GM19025 (cell line): ENCODE measurements at regions not wholly inside any gene's neighbourhood (a gene's known extent, or its start where the extent isn't known, plus 50 kb on each side); places are given as distances from the start of the nearest gene placed in this dataset.
A peak's percentile ranks its signal among the peaks of the same experiment; 100 is the strongest.

Source experiments
- ATAC-seq: cut with Tn5 transposase; IDR thresholded peaks from one replicate; pipeline ENCODE4 v1.9.1; 2021; ENCODE audit warnings: mild to moderate bottlenecking, low read depth, moderate library complexity; ENCODE audit not compliant: unreplicated experiment

DNA sequence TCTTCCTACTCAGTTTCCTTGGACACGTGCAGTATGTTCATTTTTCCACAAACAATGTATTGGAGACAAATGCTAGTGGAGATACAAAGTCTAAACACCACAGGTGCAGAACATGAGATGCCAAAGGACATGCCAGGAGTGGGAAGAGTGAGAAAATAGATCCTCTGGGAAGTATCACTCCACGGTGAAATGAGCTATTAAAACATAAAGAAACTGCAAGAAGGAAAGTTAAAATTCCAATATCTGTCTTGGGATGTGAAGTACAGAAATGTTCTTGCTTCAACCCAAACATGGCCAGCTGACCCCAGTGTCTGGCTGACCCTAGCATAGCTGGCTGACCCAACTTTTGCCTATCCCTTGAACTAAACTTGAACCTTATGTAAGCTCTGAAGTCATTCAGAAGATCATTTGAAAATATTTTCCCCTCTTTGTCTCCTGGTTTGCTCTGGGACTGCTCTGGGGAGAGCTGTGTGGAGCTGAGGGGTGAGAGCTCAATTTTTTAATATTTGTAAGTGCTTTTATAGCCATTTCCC is 59.5 kb downstream of the FZD1 start:
- ATAC-seq: no peak

DNA sequence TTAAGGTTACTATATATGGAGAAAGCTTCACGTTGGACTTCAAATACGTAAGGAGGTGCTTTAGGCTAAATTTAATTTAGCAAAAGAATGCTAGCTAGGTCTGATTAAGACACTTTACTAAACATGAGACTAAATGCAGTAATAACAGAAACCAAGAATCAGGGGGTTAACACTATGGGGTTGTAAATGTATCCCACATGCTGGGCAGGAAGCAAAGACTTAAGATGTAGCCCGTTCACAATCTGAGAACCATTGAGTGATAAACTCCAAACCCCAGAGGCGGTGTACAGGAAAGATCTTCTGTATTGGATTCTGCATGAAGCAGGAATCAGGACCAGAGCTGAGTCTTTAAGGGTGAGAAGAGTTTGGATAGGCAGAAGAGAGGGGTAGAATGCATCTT is 60.4 kb downstream of the FZD1 start:
- ATAC-seq: no peak

DNA sequence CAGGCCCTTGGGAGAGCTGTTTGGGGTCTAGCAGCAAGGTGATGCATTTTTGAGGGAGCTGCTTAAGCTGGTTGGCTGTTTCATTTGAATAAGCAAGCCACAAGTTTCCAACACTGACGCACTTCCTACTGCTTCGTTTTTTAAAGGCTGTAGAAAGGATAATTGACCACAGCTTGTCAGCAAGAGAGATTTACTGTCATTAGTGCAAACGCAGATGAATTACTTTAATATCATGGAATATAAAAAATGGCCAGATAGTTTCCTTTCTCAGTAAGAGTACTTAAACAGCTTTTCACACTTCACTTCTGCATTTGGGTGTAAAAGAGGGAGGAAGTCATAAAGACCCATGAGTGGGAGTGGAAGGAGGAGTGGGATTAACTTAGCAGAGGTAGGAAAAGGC is 61.5 kb downstream of the FZD1 start:
- ATAC-seq: no peak

DNA sequence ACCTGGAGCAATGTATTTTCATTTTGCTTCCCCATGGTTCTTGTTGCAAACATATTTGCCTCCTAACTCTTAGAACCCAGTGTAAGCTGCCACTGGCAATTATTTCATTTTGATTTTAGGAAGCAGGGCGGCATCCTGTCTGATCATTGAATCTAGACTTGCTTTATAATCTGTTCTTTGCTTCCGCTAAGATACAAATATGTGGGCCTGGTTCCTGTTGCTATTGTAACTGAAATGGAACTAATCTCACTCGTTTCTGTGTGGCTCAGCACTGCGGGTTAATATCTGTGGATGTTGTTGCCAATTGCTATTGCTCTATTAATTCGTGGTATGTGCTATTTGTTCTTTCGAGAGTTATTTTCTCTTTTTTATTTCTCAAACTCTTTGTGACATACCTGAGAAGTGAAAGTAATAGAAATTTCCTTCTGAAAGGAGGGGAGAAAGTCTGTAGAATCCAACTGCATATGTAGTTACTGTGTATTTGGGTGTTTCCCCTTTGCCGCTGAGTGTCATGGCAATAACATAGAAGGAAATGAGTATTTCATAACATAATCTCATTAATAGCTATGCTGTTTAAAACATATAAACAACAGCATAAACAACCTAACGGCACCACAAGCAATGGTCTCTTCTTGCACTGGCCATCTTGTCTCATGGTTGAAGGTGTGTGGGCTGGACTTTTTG is 62.4 kb downstream of the FZD1 start:
- ATAC-seq: no peak

DNA sequence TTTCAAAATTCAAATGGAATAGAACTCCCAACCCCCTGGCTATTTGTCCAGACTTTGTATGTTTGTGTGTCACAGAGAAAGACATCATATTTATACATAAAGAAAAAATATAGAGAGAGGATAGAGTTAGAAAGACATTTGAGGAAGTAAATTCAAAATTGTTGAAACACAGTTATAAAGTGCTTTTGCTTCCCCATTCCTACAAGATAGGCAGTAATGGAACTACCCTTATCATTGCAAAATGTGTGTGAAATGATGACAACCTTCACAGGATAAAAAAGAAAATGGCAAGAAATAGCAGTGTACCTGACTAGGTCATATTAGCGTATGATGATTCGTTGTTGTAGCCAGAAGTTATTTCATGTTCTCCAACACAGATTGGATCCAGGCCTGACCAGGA is 63.1 kb downstream of the FZD1 start:
- ATAC-seq: no peak

DNA sequence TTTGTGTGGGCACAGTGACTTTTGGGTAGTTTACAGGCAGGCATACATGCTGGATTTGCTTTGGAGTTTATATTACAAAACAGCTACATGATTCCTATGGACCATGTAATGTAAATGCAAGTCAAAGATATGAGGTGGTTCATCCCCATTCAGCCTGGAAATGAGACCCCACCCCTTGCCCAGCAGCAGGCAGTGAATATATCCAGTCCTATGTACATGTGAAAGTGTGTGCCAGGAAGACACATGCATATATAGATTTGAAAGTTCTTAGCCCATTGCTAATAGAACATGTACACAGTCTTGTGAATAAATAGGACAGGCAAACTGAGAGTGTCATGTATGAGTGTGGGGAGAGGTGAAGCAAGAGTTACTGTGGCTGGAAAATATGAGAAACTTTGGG is 65.3 kb downstream of the FZD1 start:
- no peak for ATAC-seq

DNA sequence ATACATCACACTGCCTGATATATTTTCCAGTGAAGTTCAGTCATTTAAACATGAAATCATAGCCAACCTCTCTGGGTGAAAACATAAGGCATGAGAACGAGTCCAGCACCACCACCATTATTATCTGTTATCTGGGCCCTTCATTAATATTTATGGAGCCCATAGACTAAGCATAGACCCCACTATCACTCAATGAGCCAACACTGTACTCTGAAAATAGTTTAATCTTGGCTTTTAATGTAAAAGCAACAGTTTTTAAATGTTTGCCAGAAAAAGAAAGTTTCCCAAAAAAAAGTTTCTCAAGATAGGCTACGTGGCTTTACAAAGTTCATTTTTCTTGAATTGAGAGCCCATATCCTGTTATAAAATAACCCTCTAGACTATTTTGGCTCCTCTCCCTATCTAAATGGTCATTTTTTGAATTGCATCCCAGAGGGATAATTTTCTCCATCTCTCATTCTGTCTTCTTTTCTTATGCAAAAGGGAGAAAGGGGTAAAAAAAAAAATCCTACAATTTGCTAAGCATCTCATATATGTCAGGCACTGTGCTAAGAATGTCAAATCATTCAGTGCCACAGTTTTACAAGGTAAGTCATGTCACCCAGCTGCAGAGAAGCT is 66.1 kb downstream of the FZD1 start:
- ATAC-seq: no peak

DNA sequence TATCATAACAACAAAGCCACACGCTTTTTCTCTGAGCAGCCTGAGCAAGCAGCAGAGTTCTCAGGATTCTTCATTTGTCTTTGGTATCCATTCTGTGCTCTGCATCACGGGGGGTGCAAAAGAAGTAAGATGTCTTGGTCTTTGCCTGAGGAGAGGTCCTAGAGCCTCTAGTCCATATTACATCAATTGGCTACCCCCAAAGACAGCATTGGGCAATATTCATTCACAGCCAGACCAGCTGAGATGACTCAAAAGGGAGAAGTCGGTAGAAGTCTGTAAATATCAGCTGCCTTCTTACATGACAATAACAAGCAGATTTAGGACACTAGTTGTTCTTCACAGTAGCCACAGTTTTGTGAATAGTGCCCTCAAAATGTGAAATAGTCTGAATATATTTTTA is 66.6 kb downstream of the FZD1 start:
- no peak for ATAC-seq

DNA sequence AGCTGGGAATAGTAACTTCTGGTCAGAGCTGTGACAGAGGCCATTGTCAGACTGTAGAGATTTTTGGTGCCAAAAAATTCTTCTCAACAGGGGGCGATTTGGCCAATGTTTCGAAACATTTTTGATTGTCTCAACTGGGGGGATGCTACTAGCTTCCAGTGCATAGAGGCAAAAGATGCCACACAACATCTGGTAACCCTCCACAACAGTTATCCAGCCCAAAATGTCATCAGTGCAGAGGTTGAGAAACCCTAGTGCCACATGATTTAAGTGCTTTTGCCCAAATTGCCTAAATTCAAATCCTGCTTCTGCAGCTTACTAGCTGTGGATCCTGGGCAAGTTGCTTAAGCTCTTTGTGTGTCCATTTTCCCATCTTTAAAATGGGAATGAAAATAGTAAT is 71.9 kb downstream of the FZD1 start:
- ATAC-seq: no peak

DNA sequence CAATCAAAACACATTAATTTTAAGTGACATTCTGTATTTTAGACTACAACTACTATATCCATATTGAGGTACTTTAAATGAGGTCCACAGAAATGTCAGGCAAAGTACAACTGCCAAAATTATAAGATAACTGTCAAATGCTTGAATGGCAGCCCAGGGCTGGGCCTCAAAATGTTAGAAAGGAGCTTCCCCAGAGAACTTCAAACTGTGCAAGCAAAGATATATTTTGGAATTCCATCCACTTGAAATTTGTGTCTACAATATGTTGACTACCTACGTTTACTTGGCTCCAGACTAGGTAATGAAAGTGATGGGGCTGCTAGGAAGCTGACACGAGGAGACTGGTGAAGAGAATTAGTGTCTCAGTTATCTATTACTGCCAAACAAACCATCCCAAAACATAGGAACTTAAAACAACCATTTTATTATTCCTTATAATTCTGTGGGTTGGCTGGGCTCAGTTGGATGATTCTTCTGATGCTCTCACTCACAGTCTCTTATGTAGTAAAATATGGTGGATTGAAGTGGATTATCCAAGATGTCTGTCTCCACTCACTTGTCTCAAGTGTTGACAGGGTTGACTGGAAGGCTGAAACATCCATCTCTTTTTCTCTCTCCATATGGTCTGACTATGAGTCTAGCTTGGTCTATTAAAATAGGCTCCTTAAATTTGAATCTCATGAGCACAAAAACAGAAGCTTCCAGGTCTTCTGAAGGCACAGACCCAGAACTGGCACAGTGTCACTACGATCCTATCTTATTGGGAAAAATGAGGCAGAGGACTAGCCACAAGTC is 74.2 kb downstream of the FZD1 start:
- ATAC-seq: no peak

DNA sequence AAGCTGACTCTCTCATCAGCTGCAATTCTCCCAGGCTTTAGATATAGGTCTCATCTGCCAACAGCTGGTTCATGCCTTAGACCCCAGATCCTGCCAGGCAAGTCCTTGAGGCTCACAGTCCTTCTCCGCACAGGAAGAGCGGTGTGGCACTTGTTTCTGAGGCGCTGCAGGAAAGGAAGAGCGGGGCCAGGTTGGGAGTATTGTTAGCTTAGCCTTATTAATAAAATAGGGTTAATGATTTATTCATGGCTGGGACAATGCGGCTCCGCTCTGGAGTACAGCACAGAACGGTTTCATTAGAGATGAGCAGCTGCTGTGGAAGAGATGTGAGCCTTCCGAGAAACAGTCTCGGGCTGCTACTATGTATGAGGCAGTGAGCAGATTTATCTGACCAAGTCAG is 78.1 kb downstream of the FZD1 start:
- ATAC-seq: no peak

DNA sequence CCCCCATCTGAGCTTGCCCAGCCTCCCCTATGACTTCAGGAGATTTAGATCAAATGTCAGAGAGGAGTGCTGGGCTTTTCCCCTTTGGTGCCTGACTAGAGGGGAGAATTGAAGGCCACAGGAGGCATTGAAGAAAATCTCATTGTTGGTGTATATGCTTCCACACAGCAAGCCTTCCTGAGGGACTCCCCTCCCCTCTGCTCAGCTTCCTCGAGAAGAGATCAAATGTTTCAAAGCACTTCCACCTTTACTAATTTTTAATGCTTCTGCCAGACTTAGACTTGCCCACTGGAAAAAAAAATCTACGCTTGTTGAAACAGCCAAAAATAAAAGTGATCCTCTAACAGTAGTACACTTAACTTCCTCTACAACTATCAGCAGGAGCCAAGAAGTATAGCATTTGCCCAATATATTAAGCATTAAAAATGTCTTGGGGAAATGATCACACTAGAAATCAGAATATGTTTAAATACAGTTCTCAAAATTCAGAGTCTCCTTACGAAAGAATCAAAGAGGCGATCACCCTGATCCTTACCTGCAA is 79.3 kb downstream of the FZD1 start:
- no peak for ATAC-seq

DNA sequence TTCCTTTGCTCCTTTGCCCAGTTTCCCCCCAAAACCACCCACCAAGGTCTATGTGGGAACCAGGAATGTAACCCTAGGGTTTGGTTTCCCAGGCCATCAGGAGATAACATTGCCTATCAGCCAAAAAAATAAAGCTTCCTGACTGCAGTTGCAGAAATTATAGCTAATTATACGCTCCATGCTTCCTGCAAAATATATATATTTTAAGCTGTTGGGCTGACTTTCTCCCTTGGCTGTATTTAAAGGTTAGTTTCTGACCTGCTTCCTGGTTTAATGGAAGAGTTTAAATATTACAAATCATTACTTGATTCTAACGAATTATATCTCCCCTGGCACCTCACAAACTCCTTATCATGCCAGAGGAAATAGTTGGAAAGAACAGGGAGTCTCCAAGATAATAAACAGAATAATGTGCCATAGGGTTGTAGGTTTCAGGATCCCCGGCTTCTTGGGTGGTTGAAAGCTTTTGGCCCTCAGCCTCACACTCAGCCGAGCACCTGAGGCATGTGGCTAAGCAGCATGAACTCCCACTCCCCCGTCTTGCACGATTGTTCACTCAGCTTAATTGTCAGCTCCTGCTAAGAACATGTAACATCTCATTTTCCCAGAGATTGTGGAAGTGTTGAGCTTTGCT is 79.9 kb downstream of the FZD1 start:
- no peak for ATAC-seq

DNA sequence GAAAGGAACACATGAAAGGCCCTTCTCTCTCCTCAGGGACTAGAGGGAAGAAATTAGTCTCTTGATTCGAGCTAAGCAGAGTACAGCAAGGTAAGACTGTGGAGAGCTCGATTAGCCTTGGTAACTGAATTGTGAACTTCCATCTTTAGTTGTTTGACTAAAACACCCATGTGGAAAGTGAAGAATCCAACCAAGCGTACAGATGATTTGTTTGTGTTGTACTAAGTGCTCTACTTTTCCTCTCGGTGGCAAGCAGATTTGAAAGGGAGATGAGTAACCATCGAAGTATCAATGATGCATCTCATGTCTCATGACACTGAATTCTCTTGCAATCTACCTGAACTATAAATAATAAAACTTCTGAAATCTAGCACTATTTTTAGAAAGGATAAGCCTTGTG is 80.7 kb downstream of the FZD1 start:
- ATAC-seq: peak; percentile 54

DNA sequence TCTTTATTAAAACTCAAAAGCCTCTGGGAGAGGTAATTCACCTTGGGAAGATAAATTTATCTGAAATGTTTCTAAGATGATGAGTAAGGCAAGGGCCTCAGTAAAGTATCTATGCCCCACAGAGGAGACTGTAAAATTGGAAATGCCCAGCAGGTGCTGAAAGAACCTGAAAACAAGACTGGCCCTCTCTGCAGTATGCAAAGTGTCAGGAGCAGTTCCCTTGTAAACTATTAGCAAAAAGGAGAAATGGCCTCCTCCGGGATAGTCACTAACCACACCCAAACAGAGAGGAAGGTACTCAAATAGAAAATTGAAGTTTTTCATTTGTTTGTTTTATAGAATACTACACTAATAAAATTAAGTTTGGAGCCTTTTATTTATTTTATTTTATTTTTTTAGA is 81.2 kb downstream of the FZD1 start:
- ATAC-seq: peak; percentile 71

DNA sequence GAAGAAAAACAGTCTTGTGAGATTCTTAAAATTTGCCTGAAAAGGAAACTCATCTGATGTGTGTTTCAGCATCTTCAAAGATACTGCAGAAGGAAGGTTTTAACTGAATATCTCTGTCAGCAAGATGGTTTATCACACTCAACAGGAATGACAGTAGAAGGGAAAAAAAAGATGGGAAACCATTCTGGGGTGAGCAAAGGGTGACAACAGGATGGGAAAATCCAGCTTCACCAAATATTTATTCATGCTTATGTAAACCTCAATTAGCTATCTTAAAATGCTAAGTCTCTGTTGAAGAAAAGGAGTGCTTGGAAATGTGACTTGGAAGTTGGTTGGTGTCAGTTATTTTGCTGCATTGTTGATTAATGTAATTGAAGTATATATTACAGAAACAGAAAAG is 82.2 kb downstream of the FZD1 start:
- no peak for ATAC-seq

DNA sequence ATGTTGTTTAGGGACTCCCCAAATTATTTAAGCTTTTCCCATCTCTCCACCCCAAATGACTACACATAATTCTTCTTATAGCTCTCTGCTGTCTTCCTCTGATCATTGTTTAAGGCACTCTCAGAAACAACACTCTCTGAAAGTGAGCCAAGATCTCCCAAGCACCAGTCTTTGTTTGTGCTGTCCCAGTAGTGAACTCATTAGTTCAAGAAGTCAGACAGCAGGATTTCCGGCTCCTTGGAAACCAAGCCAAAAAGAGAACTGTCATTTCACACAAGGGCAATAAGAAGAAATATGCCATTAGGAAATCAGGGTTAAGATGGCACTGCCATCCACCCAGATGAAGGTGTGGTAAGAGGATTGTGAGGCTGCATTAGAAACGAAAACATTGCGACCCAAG is 83.1 kb downstream of the FZD1 start:
- ATAC-seq: no peak

DNA sequence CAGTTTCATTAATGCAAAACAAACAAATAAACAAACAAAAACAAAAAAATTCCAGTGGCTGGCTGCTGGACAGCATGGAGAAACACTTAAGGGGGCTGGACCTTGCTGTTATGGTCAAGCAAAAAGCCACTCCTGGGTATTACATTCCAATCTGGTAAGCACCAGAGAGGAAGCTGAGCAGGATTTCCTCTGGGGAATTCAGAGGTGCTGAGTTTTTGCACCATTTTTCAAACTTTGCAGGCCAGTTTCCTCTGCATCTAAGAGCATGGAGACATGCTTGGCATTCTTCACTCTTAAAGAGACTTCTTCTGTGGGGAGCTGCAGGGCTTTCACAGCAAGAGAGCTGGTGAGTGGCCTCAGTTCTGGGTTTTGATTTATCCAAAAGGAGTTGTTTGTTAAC is 84.5 kb downstream of the FZD1 start:
- no peak for ATAC-seq

DNA sequence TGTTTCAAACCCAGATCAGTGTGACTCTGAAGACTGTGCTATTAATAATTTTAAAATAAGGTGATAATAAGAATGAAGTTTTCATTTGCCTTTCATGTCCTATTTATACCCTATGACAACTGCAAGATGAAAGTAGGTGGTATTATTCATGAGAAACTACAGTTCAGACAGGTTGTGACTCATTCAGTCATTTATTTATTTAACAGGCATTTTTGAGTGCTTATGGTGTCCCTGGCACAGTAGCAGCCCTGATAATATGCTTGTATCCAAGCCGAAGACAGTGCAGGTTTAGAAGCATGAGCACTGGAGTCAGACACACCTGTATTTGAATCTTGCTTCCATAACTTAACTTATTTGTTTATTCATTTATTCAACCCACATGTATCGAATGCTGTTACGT is 87.1 kb downstream of the FZD1 start:
- no peak for ATAC-seq

DNA sequence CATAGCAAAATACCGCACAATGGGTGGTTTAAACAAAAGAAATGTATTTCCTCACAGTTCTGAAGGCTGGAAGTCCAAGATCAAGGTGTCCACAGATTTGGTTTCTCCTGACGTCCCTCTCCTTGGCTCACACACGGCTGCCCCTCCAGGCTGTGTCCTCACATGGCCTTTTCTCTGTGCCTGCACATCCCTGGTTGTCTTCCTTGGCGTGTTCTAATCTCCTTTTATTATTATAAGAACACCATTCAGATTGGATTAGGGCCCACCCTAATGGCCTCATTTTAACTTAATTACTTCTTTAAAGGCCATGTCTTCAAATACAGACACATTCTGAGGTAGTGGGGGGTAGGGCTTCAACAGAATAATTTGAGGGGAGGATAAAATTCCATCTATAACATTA is 87.9 kb downstream of the FZD1 start:
- no peak for ATAC-seq

DNA sequence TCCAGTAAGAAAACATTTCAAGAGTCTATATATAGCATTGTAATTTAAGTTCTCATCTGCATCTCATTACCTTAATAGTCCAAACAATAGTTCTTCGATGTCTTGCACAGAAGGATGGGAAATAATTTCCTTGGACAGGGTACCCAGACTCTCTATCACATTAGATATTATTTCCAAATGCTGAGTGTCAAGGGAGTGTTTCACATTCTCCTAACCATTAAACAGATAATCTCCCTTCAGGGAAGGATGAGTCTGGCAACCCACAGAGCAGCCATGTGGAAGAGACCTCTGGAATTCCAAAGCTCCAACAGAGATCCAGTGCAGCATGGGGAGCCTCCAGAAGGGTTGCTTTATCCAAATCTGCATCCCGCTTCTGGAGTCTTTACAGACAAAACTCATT is 89.6 kb downstream of the FZD1 start:
- no peak for ATAC-seq
